IMR-90 (cell line): ENCODE measurements at regions not wholly inside any gene's neighbourhood (a gene's known extent, or its start where the extent isn't known, plus 50 kb on each side); places are given as distances from the start of the nearest gene placed in this dataset.

Source experiments
- ATAC-seq: fragments of 200-7000 bp; cut with Tn5 transposase; 2 replicates; pipeline ENCODE4 v1.9.1; 2020; ENCODE audit warnings: low read depth, mild to moderate bottlenecking, moderate library complexity
- BruUV-seq: library from RNA; stranded (reverse); fragments of 400-500 nt; replicated peaks from 2 replicates; lab custom pipeline; 2021; lab: Mats Ljungman, UMichigan
- CTCF ChIA-PET: fragments of 300-600 bp; formaldehyde crosslinking; extraction: SDS; loops from one replicate; lab custom pipeline; 2021; ENCODE audit warnings: antibody characterized with exemption; lab: Yijun Ruan, JAX
- POLR2A ChIA-PET: fragments of 300-600 bp; sonication (Branson Sonifier 250); formaldehyde crosslinking; loops from one replicate; lab custom pipeline; 2022; ENCODE audit warnings: antibody characterized with exemption; ENCODE audit not compliant: unreplicated experiment; lab: Charles Lee
- DNase-seq: peaks from one replicate; pipeline ENCODE4 v3.0.0; 2013
- H2AFZ ChIP-seq: replicated peaks from 2 replicates; pipeline ENCODE3; 2013; ENCODE audit warnings: low read length, mild to moderate bottlenecking; ENCODE audit not compliant: poor library complexity
- H2AK5ac ChIP-seq: 2 replicates; pipeline ENCODE4 v1.6.1; 2013; ENCODE audit warnings: low read depth, low read length, inconsistent platforms
- H2AK9ac ChIP-seq: replicated peaks from 2 replicates; pipeline ENCODE3; 2013; ENCODE audit warnings: mild to moderate bottlenecking, low read depth, low read length, moderate library complexity; ENCODE audit not compliant: poor library complexity
- H2BK120ac ChIP-seq: 2 replicates; pipeline ENCODE4 v1.6.1; 2013; ENCODE audit warnings: low read depth, low read length, inconsistent platforms
- H2BK15ac ChIP-seq: 3 replicates; pipeline ENCODE4 v1.6.1; 2013; ENCODE audit warnings: low read depth, low read length, inconsistent platforms
- H2BK20ac ChIP-seq: 2 replicates; pipeline ENCODE4 v1.6.1; 2013; ENCODE audit warnings: low read depth, mild to moderate bottlenecking, inconsistent platforms, low read length, moderate library complexity
- H2BK5ac ChIP-seq: 2 replicates; pipeline ENCODE4 v1.6.1; 2013; ENCODE audit warnings: mild to moderate bottlenecking, low read depth, low read length, inconsistent platforms; ENCODE audit not compliant: poor library complexity, severe bottlenecking
- H3K14ac ChIP-seq: replicated peaks from 2 replicates; pipeline ENCODE4 v1.6.1; 2013; ENCODE audit warnings: low read depth, low read length, inconsistent platforms
- H3K18ac ChIP-seq: 2 replicates; pipeline ENCODE4 v1.6.1; 2013; ENCODE audit warnings: low read depth, low read length, control low read depth
- H3K23ac ChIP-seq: 2 replicates; pipeline ENCODE4 v1.6.1; 2013; ENCODE audit warnings: low read depth, low read length, inconsistent platforms
- H3K27ac ChIP-seq: 2 replicates; pipeline ENCODE4 v1.5.1; 2013; ENCODE audit warnings: mild to moderate bottlenecking, control low read depth, low read length; ENCODE audit not compliant: insufficient read depth
- H3K27me3 ChIP-seq: 2 replicates; pipeline ENCODE4 v1.6.1; 2013; ENCODE audit warnings: low read length; ENCODE audit not compliant: control insufficient read depth, insufficient read depth
- H3K36me3 ChIP-seq: 2 replicates; pipeline ENCODE4 v1.6.1; 2013; ENCODE audit warnings: low read length, mixed read lengths; ENCODE audit not compliant: control insufficient read depth, insufficient read depth
- H3K4ac ChIP-seq: 2 replicates; pipeline ENCODE4 v1.6.1; 2013; ENCODE audit warnings: low read depth, low read length, inconsistent platforms
- H3K4me1 ChIP-seq: 2 replicates; pipeline ENCODE4 v1.6.1; 2013; ENCODE audit warnings: low read length, mixed read lengths; ENCODE audit not compliant: control insufficient read depth, insufficient read depth
- H3K4me2 ChIP-seq: 2 replicates; pipeline ENCODE4 v1.6.1; 2013; ENCODE audit warnings: low read depth, mild to moderate bottlenecking, control low read depth, low read length, moderate library complexity
- H3K4me3 ChIP-seq: 2 replicates; pipeline ENCODE4 v1.5.1; 2013; ENCODE audit warnings: low read depth, mild to moderate bottlenecking, control low read depth, low read length, moderate library complexity; ENCODE audit not compliant: insufficient read depth
- H3K56ac ChIP-seq: 2 replicates; pipeline ENCODE4 v1.6.1; 2013; ENCODE audit warnings: low read length, inconsistent platforms; ENCODE audit not compliant: insufficient read depth; ENCODE audit errors: extremely low read depth
- H3K79me1 ChIP-seq, 2 experiments: 2 replicates each; pipeline ENCODE4 v1.6.1; 2013; ENCODE audit warnings: low read length in 2 of 2, inconsistent platforms in 1 of 2, low read depth in 1 of 2
- H3K9ac ChIP-seq: 2 replicates; pipeline ENCODE4 v1.6.1; 2013; ENCODE audit warnings: low read depth, low read length, control low read depth
- H3K9me1 ChIP-seq: 2 replicates; pipeline ENCODE4 v1.6.1; 2013; ENCODE audit warnings: low read length, inconsistent platforms; ENCODE audit not compliant: insufficient read depth
- H3K9me3 ChIP-seq: 2 replicates; pipeline ENCODE4 v1.6.1; 2013; ENCODE audit warnings: low read length; ENCODE audit not compliant: control insufficient read depth, insufficient read depth
- H4K20me1 ChIP-seq: 2 replicates; pipeline ENCODE4 v1.6.1; 2013; ENCODE audit warnings: low read length, inconsistent platforms; ENCODE audit not compliant: insufficient read depth
- H4K5ac ChIP-seq: 2 replicates; pipeline ENCODE4 v1.6.1; 2013; ENCODE audit warnings: mild to moderate bottlenecking, low read depth, low read length, control low read depth
- H4K8ac ChIP-seq, 2 experiments: 2 replicates each; pipeline ENCODE4 v1.6.1; 2013; ENCODE audit warnings: low read depth in 2 of 2, low read length in 2 of 2, control low read depth in 1 of 2, inconsistent platforms in 1 of 2
- H4K91ac ChIP-seq: 2 replicates; pipeline ENCODE4 v1.6.1; 2013; ENCODE audit warnings: low read depth, low read length, inconsistent platforms; ENCODE audit not compliant: insufficient read depth
- MAFK ChIP-seq: IDR thresholded peaks from 2 replicates; pipeline ENCODE4 v1.6.1; 2012; ENCODE audit warnings: low read depth, low read length, improper control_type of control experiment
- POLR2A ChIP-seq: IDR thresholded peaks from 2 replicates; pipeline ENCODE4 v1.6.1; 2012; ENCODE audit warnings: mild to moderate bottlenecking, low read depth, low read length
- WGBS, 2 experiments: methylation state at CpG; one replicate each; pipeline versions ENCODE4 v1.1.5 to v1.1.7; 2013; ENCODE audit warnings: missing lambda C conversion rate in 2 of 2; ENCODE audit not compliant: insufficient read length in 1 of 2; ENCODE audit errors: extremely low coverage in 2 of 2; 5-methylcytosine and 5-hydroxymethylcytosine counted together
- dilution Hi-C: fragments of 300-500 bp; cut with HindIII; formaldehyde crosslinking; loops from one replicate; pipeline ENCODE4 v1.14.3; 2018; ENCODE audit warnings: low sequenced_read_pairs; ENCODE audit not compliant: unreplicated experiment
- in situ Hi-C: fragments of 300-500 bp; cut with MboI; formaldehyde crosslinking; loops from 3 replicates; pipeline ENCODE4 v1.14.3; 2019; ENCODE audit warnings: low sequenced_read_pairs, inconsistent platforms, mixed read lengths
- intact Hi-C: fragments of 100-400 bp; cut with micrococcal nuclease; formaldehyde crosslinking; loops from 2 replicates; pipeline ENCODE4 v1.10.0; 2022

- H2AK5ac ChIP-seq = no peak overlapping the region
- H2AFZ ChIP-seq = no peak overlapping the region
- intact Hi-C loops = no loop called here
- no peak overlapping the region for H3K9ac ChIP-seq
- H2BK15ac ChIP-seq = no peak overlapping the region
- no peaks in the 10 kb centered on the region for H3K4me1 ChIP-seq
- no peaks in the 10 kb centered on the region for H3K9me3 ChIP-seq
- no peaks in the 10 kb centered on the region for H3K27me3 ChIP-seq
- no peak overlapping the region for H2BK120ac ChIP-seq
- no peaks in the 10 kb centered on the region for H3K79me1 ChIP-seq
- no peaks in the 10 kb centered on the region; the same call in 1 of the 2 replicates for H3K9me1 ChIP-seq
- no peaks in the 10 kb centered on the region for H4K20me1 ChIP-seq
- H4K91ac ChIP-seq = no peak overlapping the region
- no peak overlapping the region for H2BK5ac ChIP-seq
- H4K8ac ChIP-seq = no peak overlapping the region
- no peak for ATAC-seq
- no peak overlapping the region for H4K5ac ChIP-seq
- H2BK20ac ChIP-seq = no peak overlapping the region
- no TSS peak for BruUV-seq
- in situ Hi-C loops = no loop called here
- WGBS, 2 experiments = no CpG with 5 or more reads among the region's 3 CpGs
- H3K27ac ChIP-seq = no peak overlapping the region
- no peak overlapping the region for H3K4ac ChIP-seq
- peak; percentile 28; the same call in 1 of the 2 replicates for TF ChIP-seq MAFK
- no peak for TF ChIP-seq POLR2A
- no peak overlapping the region for H3K18ac ChIP-seq
- dilution Hi-C loops = no loop called here
- no peak for DNase-seq
- CTCF ChIA-PET = no interaction called here
- H3K4me2 ChIP-seq = no peak overlapping the region
- H3K36me3 ChIP-seq = no peaks in the 10 kb centered on the region
- no peak overlapping the region for H3K14ac ChIP-seq
- H2AK9ac ChIP-seq = no peak overlapping the region
- no peak overlapping the region for H3K56ac ChIP-seq
- no peak overlapping the region for H3K23ac ChIP-seq
- H3K4me3 ChIP-seq = no peak overlapping the region
- POLR2A ChIA-PET = no interaction called here
Measured at GRCh38 chr1:187514110-187514509, 685.4 kb downstream of the PLA2G4A start.
